Colonic mucosa (tissue), 4 donors: ENCODE measurements at regions not wholly inside any gene's neighbourhood (a gene's known extent, or its start where the extent isn't known, plus 50 kb on each side); places are given as distances from the start of the nearest gene placed in this dataset.

Experiments used
- DNase-seq: peaks from one replicate; pipeline ENCODE4 v3.0.0-alpha.2; 2020
- H3K27ac ChIP-seq: fragments of 200-600 bp; one replicate; pipeline ENCODE4 v1.8.0; 2021
- H3K27me3 ChIP-seq: fragments of 200-600 bp; one replicate; pipeline ENCODE4 v1.8.0; 2021
- H3K36me3 ChIP-seq: fragments of 200-600 bp; one replicate; pipeline ENCODE4 v1.8.0; 2021
- H3K4me1 ChIP-seq: fragments of 200-600 bp; one replicate; pipeline ENCODE4 v1.8.0; 2021; ENCODE audit warnings: mild to moderate bottlenecking
- H3K4me3 ChIP-seq: fragments of 200-600 bp; one replicate; pipeline ENCODE4 v1.8.0; 2021
- H3K9ac ChIP-seq, 2 donors: one replicate each; pipeline ENCODE4 v1.7.0; 2013; ENCODE audit warnings: control low read depth in 2 of 2, low read depth in 2 of 2, low read length in 2 of 2
- H3K9me3 ChIP-seq: fragments of 200-600 bp; one replicate; pipeline ENCODE4 v1.8.0; 2021
- CTCF ChIP-seq: fragments of 200-600 bp; IDR thresholded peaks from one replicate; pipeline ENCODE4 v1.8.0; 2022; ENCODE audit warnings: antibody characterized with exemption, mild to moderate bottlenecking
- intact Hi-C: fragments of 100-400 bp; cut with DNase I; formaldehyde crosslinking; loops from one replicate; pipeline ENCODE4 v1.14.1; 2022
- donor health status: healthy.
- donor health status: DM: no; HTN: no; CAD: no.
- donor health status: DM: no; HTN: no; CAD: no.

DNA sequence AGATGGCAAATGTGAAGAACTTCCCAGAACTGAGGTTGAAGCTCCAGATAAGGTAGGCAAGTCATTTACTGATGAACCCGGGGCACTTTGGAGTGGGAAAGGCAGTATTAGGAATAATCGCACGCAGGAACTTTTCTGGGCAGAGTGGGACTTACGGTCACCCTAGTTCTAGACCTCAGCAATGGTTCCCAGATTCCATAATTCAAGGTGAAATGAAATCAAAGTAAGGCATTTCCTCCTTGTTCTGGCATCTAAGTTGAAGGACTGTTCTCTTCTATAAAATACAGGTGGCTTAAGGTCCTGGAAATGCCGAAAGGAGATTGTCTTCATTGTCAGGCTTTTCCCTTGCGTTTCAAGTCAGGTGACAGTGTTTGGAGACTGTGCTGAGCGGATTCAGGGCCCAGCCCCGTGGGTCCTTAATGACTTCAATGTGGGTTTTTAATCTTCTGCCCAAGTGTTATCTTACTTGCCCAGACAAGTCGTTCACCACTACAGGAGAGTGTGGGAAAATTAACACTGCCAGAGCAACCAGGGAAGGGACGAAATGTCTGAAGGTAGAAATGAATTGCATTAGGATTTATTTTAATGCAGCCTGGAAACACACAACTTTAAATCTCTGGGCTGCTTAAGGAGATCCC is 52.1 kb upstream of the STOX2 start:
- H3K9ac ChIP-seq, result no peak overlapping the region
- intact Hi-C loops, result no loop called here
- H3K4me1 ChIP-seq, result no peaks in the 10 kb centered on the region
- no peaks in the 10 kb centered on the region for H3K36me3 ChIP-seq
- H3K27ac ChIP-seq, result no peak overlapping the region
- no peak overlapping the region for H3K4me3 ChIP-seq
- TF ChIP-seq CTCF, result no peak
- H3K9me3 ChIP-seq, result no peaks in the 10 kb centered on the region
- no peaks in the 10 kb centered on the region for H3K27me3 ChIP-seq
- DNase-seq, result no peak

DNA sequence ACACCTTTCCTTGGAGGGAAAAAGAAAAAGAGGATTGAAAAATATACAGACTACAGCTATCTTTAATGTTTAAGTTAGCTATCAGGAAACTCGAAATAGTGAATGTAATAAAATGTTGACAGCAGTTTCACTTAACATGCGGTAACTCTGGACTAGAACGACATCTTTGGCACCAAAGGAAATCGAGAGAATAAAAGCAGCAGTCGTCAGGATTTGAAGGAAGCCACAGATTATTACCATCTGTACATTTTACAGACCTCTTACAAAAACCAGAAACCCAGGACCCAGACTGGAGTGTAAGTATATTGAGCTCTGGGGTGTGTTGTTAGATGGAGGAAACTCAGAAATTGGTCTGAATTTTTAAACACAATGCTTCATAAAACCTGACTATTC is 51.6 kb upstream of the STOX2 start:
- TF ChIP-seq CTCF, result no peak

More for the DNA sequence above, 51.6 kb upstream of the STOX2 start:
- intact Hi-C loops, result no loop called here
- no peak for DNase-seq
- Histone ChIP-seq H3K36me3 (no peaks in the 10 kb centered on the region), H3K4me1 (no peaks in the 10 kb centered on the region), H3K9me3 (no peaks in the 10 kb centered on the region), H3K4me3 (no peak overlapping the region), H3K9ac (no peak overlapping the region), H3K27me3 (no peaks in the 10 kb centered on the region), H3K27ac (no peak overlapping the region)
